Central memory CD8-positive, alpha-beta T cell (primary cell): ENCODE measurements at regions not wholly inside any gene's neighbourhood (a gene's known extent, or its start where the extent isn't known, plus 50 kb on each side); places are given as distances from the start of the nearest gene placed in this dataset.
"Not testable (repeated sequence)": the region's sequence is repeated elsewhere in the genome, so short reads cannot be mapped to it uniquely, and the experiment has no call there.

ENCODE experiments used
- ATAC-seq: fragments of 150-1000 bp; cut with Tn5 transposase; replicated peaks from 2 replicates; pipeline ENCODE4 v1.10.0; 2022; ENCODE audit warnings: mild to moderate bottlenecking, moderate FRiP score, moderate number of reproducible peaks; ENCODE audit not compliant: poor library complexity, severe bottlenecking; ENCODE audit errors: extremely low read depth
- DNase-seq, 2 donors: peaks; one replicate each; pipeline ENCODE4 v3.0.0; 2021; ENCODE audit warnings: low spot score in 2 of 2
- H3K27ac Mint-ChIP-seq: one replicate; pipeline ENCODE4 v1.8.0; 2022; ENCODE audit warnings: low read depth, mild to moderate bottlenecking, moderate library complexity, mixed read lengths
- H3K27me3 Mint-ChIP-seq: one replicate; pipeline ENCODE4 v1.8.0; 2022; ENCODE audit warnings: mixed read lengths
- H3K36me3 Mint-ChIP-seq: one replicate; pipeline ENCODE4 v1.8.0; 2022; ENCODE audit warnings: mild to moderate bottlenecking, moderate library complexity, mixed read lengths; ENCODE audit not compliant: insufficient read depth
- H3K4me1 Mint-ChIP-seq: one replicate; pipeline ENCODE4 v1.8.0; 2022; ENCODE audit warnings: mixed read lengths
- H3K4me3 Mint-ChIP-seq: one replicate; pipeline ENCODE4 v1.8.0; 2022; ENCODE audit warnings: mild to moderate bottlenecking, moderate library complexity, mixed read lengths
- H3K9me3 Mint-ChIP-seq: one replicate; pipeline ENCODE4 v1.8.0; 2022; ENCODE audit warnings: mixed read lengths

DNA sequence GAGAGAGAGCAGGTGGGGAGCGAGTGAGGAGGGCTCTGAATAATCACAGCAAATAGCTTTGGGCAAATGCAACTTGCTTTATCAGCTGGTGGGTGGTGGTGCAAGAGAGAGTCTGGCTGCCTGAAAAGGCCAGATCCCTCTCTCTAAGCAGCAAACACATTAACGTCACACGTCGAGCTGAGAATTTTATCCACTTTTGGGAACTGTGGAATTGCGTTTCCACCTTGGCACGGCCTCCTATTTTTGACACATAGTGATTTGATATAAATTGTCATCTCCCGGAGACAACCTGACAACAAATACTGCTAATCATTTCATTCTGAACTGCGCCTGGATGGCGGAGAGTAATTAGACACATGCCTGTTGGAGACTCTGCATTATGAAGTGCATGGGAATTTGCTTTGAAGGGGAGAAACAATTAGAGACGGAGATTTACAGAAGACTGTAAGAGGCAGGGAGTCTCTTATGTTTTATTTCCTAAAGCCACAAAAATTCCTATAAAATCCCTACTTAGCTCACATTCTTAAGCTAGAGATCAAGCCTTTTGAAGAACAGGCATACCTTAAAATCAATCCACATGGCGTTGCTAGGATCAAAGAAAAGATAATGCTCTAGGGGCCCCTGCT is 634.1 kb downstream of the TDRD15 start:
- H3K27me3 Mint-ChIP-seq, result no peaks in the 10 kb centered on the region

DNA sequence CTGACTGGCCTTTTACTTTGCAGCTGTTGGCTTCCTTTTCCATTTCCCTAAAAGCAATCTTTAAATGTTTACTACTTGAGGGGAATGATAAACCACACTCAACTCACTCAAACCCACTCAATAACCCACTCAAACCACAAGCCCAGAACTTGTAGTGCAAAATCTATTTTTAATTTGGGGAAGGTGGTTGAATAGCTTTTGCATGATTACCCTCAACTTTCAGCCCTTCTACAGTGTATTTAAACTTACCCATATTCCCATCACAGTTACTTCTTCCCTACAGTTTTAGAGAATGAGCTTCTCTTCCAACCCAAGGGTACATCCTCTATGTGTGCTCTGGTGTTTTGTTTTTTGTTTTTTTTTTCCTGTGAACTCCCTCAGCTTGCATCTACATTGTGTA is 636.1 kb downstream of the TDRD15 start:
- peaks cover 17% of the 10 kb centered on the region for H3K9me3 Mint-ChIP-seq
- no peak overlapping the region for H3K27ac Mint-ChIP-seq
- no peak for ATAC-seq
- H3K36me3 Mint-ChIP-seq, result no peaks in the 10 kb centered on the region
- no peak for DNase-seq
- H3K4me1 Mint-ChIP-seq, result no peaks in the 10 kb centered on the region
- no peaks in the 10 kb centered on the region for H3K27me3 Mint-ChIP-seq
- H3K4me3 Mint-ChIP-seq, result no peak overlapping the region

More for the DNA sequence above, 634.1 kb downstream of the TDRD15 start:
- ATAC-seq, result no peak
- no peaks in the 10 kb centered on the region for H3K4me1 Mint-ChIP-seq
- H3K9me3 Mint-ChIP-seq, result peaks cover 20% of the 10 kb centered on the region
- no peak overlapping the region for H3K4me3 Mint-ChIP-seq
- H3K36me3 Mint-ChIP-seq, result no peaks in the 10 kb centered on the region
- no peak overlapping the region for H3K27ac Mint-ChIP-seq
- no peak for DNase-seq

DNA sequence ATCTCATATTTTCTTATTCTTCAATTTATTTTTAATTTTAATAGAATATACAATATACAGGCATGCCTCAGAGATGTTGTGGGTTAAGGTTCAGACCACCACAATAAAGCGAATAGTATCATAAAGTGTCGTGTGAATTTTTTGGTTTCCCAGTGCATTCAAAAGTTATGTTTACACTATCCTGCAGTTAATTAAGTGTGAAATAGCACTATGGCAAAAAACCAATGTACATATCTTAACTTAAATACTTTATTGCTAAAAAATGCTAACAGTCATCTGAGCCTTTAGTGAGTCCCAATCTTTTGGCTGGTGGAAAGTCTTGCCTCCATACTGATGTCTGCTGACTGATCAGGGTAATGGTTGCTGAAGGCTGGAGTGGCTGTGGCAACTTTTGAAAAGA is 637.6 kb downstream of the TDRD15 start:
- Mint-ChIP-seq H3K4me3 (no peak overlapping the region), H3K4me1 (no peaks in the 10 kb centered on the region), H3K36me3 (no peaks in the 10 kb centered on the region), H3K27ac (no peak overlapping the region), H3K9me3 (peaks cover 17% of the 10 kb centered on the region), H3K27me3 (no peaks in the 10 kb centered on the region)
- no peak for DNase-seq
- no peak for ATAC-seq

GRCh38 chr2:21763501-21763900 is 639.7 kb downstream of the TDRD15 start:
- Mint-ChIP-seq H3K27me3 (no peaks in the 10 kb centered on the region), H3K36me3 (no peaks in the 10 kb centered on the region), H3K4me1 (no peaks in the 10 kb centered on the region), H3K4me3 (no peak overlapping the region), H3K27ac (no peak overlapping the region), H3K9me3 (peaks cover 12% of the 10 kb centered on the region)
- DNase-seq, result no peak
- no peak for ATAC-seq

DNA sequence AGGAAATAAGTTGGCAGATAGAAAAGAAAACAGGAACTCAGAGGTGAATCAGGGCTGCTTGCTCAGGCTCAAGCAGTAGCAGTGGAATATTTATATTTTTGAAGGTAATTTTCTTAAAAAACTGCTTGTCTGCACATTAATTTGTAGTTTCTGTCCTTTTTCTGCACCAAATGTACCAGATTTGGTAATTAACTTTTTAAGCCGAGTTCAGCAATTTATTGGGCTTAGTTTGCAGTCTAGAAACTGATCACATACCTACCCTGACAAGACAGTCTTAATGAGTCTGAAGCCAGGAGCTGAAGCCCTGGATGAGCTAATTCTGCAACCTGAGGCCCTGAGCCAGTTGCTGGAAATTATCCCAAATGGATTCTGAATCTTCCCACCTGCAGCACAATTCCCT is 647.0 kb downstream of the TDRD15 start:
- peaks cover 3% of the 10 kb centered on the region for H3K9me3 Mint-ChIP-seq

GRCh38 chr2:21772624-21773023 is 648.9 kb downstream of the TDRD15 start:
- Mint-ChIP-seq H3K4me3 (no peak overlapping the region), H3K9me3 (peaks cover 3% of the 10 kb centered on the region), H3K4me1 (no peaks in the 10 kb centered on the region), H3K27ac (no peak overlapping the region), H3K36me3 (no peaks in the 10 kb centered on the region), H3K27me3 (no peaks in the 10 kb centered on the region)
- ATAC-seq (no peak), DNase-seq (no peak)

More for the DNA sequence above, 647.0 kb downstream of the TDRD15 start:
- Mint-ChIP-seq H3K36me3 (no peaks in the 10 kb centered on the region), H3K27me3 (no peaks in the 10 kb centered on the region), H3K4me3 (no peak overlapping the region), H3K27ac (no peak overlapping the region), H3K4me1 (no peaks in the 10 kb centered on the region)
- DNase-seq (no peak), ATAC-seq (no peak)

DNA sequence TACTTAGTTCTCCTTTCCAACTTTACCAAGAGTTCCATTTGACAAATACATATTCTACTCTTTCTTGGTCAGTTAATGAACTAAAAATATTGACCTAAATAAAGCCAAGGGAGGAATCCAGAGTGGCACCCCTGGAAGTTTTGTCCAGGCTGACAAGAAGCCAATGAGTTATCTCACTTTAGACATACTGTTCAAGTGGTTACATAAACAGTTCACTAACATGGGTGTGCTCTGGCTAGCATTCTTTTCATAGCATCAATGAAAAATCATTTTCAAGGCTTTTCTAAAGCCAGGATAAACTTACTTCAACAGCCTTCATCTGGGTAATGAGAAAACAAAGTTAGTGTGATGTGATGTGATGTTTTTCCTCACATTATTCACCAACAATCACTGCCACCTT is 649.4 kb downstream of the TDRD15 start:
- no peaks in the 10 kb centered on the region for H3K4me1 Mint-ChIP-seq
- H3K27ac Mint-ChIP-seq, result no peak overlapping the region
- ATAC-seq, result no peak
- no peak for DNase-seq
- H3K36me3 Mint-ChIP-seq, result no peaks in the 10 kb centered on the region
- peaks cover 8% of the 10 kb centered on the region for H3K9me3 Mint-ChIP-seq
- H3K27me3 Mint-ChIP-seq, result no peaks in the 10 kb centered on the region
- no peak overlapping the region for H3K4me3 Mint-ChIP-seq

GRCh38 chr2:21774691-21775368 is 651.1 kb downstream of the TDRD15 start:
- Mint-ChIP-seq H3K27me3 (no peaks in the 10 kb centered on the region), H3K4me3 (no peak overlapping the region), H3K9me3 (peaks cover 16% of the 10 kb centered on the region)

DNA sequence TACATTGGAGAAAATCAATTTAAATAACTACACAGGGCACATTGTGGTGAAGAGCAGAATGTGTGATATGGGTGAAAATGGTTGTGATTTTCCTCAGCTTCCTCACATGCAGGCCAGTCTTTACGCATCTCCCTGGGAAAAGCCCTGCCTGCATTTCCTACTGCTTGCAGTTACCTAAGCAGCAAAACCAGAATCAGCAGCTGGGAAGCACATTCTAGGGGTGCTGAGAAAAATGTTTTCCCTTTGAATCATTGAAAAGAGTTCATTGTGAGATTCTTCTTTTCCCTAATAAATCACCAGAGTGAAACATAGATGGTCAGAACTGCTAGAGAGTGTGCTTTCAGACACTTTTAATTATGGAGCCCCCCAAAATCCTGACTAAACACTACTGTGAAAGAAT is 656.0 kb downstream of the TDRD15 start:
- Mint-ChIP-seq H3K27me3 (no peaks in the 10 kb centered on the region), H3K4me1 (no peaks in the 10 kb centered on the region), H3K9me3 (peaks cover 19% of the 10 kb centered on the region), H3K36me3 (no peaks in the 10 kb centered on the region), H3K27ac (no peak overlapping the region), H3K4me3 (no peak overlapping the region)
- DNase-seq (no peak), ATAC-seq (no peak)

More at GRCh38 chr2:21774691-21775368, 651.1 kb downstream of the TDRD15 start:
- H3K36me3 Mint-ChIP-seq, result no peaks in the 10 kb centered on the region
- no peak overlapping the region for H3K27ac Mint-ChIP-seq
- no peaks in the 10 kb centered on the region for H3K4me1 Mint-ChIP-seq
- no peak for DNase-seq
- no peak for ATAC-seq

- Mint-ChIP-seq H3K27me3 (no peaks in the 10 kb centered on the region), H3K4me3 (no peak overlapping the region), H3K27ac (no peak overlapping the region), H3K4me1 (no peaks in the 10 kb centered on the region), H3K9me3 (peaks cover 19% of the 10 kb centered on the region), H3K36me3 (no peaks in the 10 kb centered on the region)
- no peak for DNase-seq
- no peak for ATAC-seq
Observed at GRCh38 chr2:21781962-21782361, 658.2 kb downstream of the TDRD15 start.

- DNase-seq (no peak), ATAC-seq (no peak)
- H3K9me3 Mint-ChIP-seq, result peaks cover 17% of the 10 kb centered on the region
- no peak overlapping the region for H3K27ac Mint-ChIP-seq
- H3K27me3 Mint-ChIP-seq, result no peaks in the 10 kb centered on the region
- no peak overlapping the region for H3K4me3 Mint-ChIP-seq
- no peaks in the 10 kb centered on the region for H3K4me1 Mint-ChIP-seq
- H3K36me3 Mint-ChIP-seq, result no peaks in the 10 kb centered on the region
Observed at GRCh38 chr2:21782866-21783265, 659.1 kb downstream of the TDRD15 start.

DNA sequence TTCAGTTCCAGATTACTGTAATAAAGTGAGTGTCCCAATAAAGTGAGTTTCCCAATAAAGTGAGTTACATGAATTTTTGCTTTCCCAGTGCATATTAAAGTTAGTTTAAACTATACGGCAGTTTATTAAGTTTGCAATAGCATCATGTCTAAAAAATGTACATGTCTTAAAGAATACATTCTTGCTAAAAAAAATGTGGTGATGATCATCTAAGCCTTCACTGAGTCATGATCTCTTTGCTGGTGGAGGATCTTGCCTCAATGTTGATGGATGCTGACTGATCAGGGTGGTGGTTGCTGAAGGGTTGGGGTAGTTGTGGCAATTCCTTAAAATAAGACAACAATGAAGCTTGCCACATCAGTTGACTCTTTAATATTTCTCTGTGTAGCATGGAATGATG is 664.2 kb downstream of the TDRD15 start:
- ATAC-seq (no peak), DNase-seq (no peak)
- Mint-ChIP-seq H3K36me3 (no peaks in the 10 kb centered on the region), H3K27ac (no peak overlapping the region), H3K9me3 (peaks cover 21% of the 10 kb centered on the region), H3K4me3 (no peak overlapping the region), H3K27me3 (no peaks in the 10 kb centered on the region), H3K4me1 (no peaks in the 10 kb centered on the region)

- not testable (repeated sequence) for ATAC-seq, DNase-seq, H3K36me3 Mint-ChIP-seq, H3K27ac Mint-ChIP-seq, H3K4me3 Mint-ChIP-seq, H3K27me3 Mint-ChIP-seq, H3K4me1 Mint-ChIP-seq
- H3K9me3 Mint-ChIP-seq, result peaks cover 21% of the 10 kb centered on the region
Observed at GRCh38 chr2:21790311-21790710, 666.5 kb downstream of the TDRD15 start.
